KOPT-K1 (cell line): ENCODE measurements at regions not wholly inside any gene's neighbourhood (a gene's known extent, or its start where the extent isn't known, plus 50 kb on each side); places are given as distances from the start of the nearest gene placed in this dataset.

Source experiments
- H3K27ac ChIP-seq: fragments of 200-600 bp; sonication (generic); 2 replicates; pipeline ENCODE4 v1.5.1; 2016; ENCODE audit warnings: antibody characterized with exemption, mild to moderate bottlenecking, low read depth, low read length; ENCODE audit not compliant: poor library complexity, severe bottlenecking
- H3K36me3 ChIP-seq: fragments of 200-600 bp; sonication (generic); 2 replicates; pipeline ENCODE4 v1.5.1; 2017; ENCODE audit warnings: antibody characterized with exemption, mild to moderate bottlenecking, low read length, moderate library complexity; ENCODE audit not compliant: insufficient read depth
- H3K9me3 ChIP-seq: fragments of 200-600 bp; sonication (generic); 2 replicates; pipeline ENCODE4 v1.5.1; 2017; ENCODE audit warnings: antibody characterized with exemption, low read length, mild to moderate bottlenecking; ENCODE audit not compliant: insufficient read depth, poor library complexity, severe bottlenecking

- H3K36me3 ChIP-seq: no peaks in the 10 kb centered on the region
- H3K9me3 ChIP-seq: peaks cover 16% of the 10 kb centered on the region
- no peak overlapping the region for H3K27ac ChIP-seq
These were observed 186.4 kb downstream of the BTG1 start for GRCh38 chr12:91959220-91959619.

- no peak overlapping the region for H3K27ac ChIP-seq
- no peaks in the 10 kb centered on the region for H3K36me3 ChIP-seq
- H3K9me3 ChIP-seq: peaks cover 16% of the 10 kb centered on the region
These were observed 186.8 kb downstream of the BTG1 start for GRCh38 chr12:91958816-91959215.

GRCh38 chr12:91954747-91955146 lies 190.9 kb downstream of the BTG1 start:
- Histone ChIP-seq H3K36me3 (no peaks in the 10 kb centered on the region), H3K9me3 (peaks cover 16% of the 10 kb centered on the region), H3K27ac (no peak overlapping the region)

GRCh38 chr12:91954326-91954725 lies 191.3 kb downstream of the BTG1 start:
- Histone ChIP-seq H3K9me3 (peaks cover 16% of the 10 kb centered on the region), H3K36me3 (no peaks in the 10 kb centered on the region), H3K27ac (no peak overlapping the region)

- no peaks in the 10 kb centered on the region for H3K36me3 ChIP-seq
- no peak overlapping the region for H3K27ac ChIP-seq
- peaks cover 16% of the 10 kb centered on the region for H3K9me3 ChIP-seq
These were observed 192.7 kb downstream of the BTG1 start for GRCh38 chr12:91952916-91953315.

- Histone ChIP-seq H3K27ac (no peak overlapping the region), H3K36me3 (no peaks in the 10 kb centered on the region), H3K9me3 (peaks cover 15% of the 10 kb centered on the region)
These were observed 194.1 kb downstream of the BTG1 start for GRCh38 chr12:91951571-91951970.

GRCh38 chr12:91948504-91948903 lies 197.1 kb downstream of the BTG1 start:
- H3K27ac ChIP-seq: no peak overlapping the region
- no peaks in the 10 kb centered on the region for H3K36me3 ChIP-seq
- no peaks in the 10 kb centered on the region for H3K9me3 ChIP-seq

- Histone ChIP-seq H3K36me3 (no peaks in the 10 kb centered on the region), H3K27ac (no peak overlapping the region)
These were observed 198.2 kb downstream of the BTG1 start for GRCh38 chr12:91947459-91947858.

GRCh38 chr12:91944637-91945036 lies 201.0 kb downstream of the BTG1 start:
- no peaks in the 10 kb centered on the region for H3K36me3 ChIP-seq
- H3K27ac ChIP-seq: no peak overlapping the region
- no peaks in the 10 kb centered on the region for H3K9me3 ChIP-seq

More at GRCh38 chr12:91947459-91947858, 198.2 kb downstream of the BTG1 start:
- no peaks in the 10 kb centered on the region for H3K9me3 ChIP-seq

GRCh38 chr12:91940826-91941570 lies 204.6 kb downstream of the BTG1 start:
- no peaks in the 10 kb centered on the region for H3K36me3 ChIP-seq
- H3K27ac ChIP-seq: no peak overlapping the region
- no peaks in the 10 kb centered on the region for H3K9me3 ChIP-seq

GRCh38 chr12:91940322-91940721 lies 205.3 kb downstream of the BTG1 start:
- H3K9me3 ChIP-seq: no peaks in the 10 kb centered on the region
- no peaks in the 10 kb centered on the region for H3K36me3 ChIP-seq
- H3K27ac ChIP-seq: no peak overlapping the region

GRCh38 chr12:91937706-91938105 lies 207.9 kb downstream of the BTG1 start:
- no peaks in the 10 kb centered on the region for H3K36me3 ChIP-seq
- H3K9me3 ChIP-seq: no peaks in the 10 kb centered on the region
- no peak overlapping the region for H3K27ac ChIP-seq

- Histone ChIP-seq H3K36me3 (no peaks in the 10 kb centered on the region), H3K9me3 (no peaks in the 10 kb centered on the region), H3K27ac (no peak overlapping the region)
These were observed 208.6 kb downstream of the BTG1 start for GRCh38 chr12:91937009-91937408.

- Histone ChIP-seq H3K36me3 (no peaks in the 10 kb centered on the region), H3K9me3 (no peaks in the 10 kb centered on the region), H3K27ac (no peak overlapping the region)
These were observed 210.3 kb downstream of the BTG1 start for GRCh38 chr12:91935296-91935695.

GRCh38 chr12:91931111-91931510 lies 214.5 kb downstream of the BTG1 start:
- no peak overlapping the region for H3K27ac ChIP-seq
- no peaks in the 10 kb centered on the region for H3K36me3 ChIP-seq
- H3K9me3 ChIP-seq: no peaks in the 10 kb centered on the region

GRCh38 chr12:91928501-91928900 lies 217.1 kb downstream of the BTG1 start:
- peaks cover 3% of the 10 kb centered on the region for H3K9me3 ChIP-seq
- no peaks in the 10 kb centered on the region for H3K36me3 ChIP-seq
- no peak overlapping the region for H3K27ac ChIP-seq
